ENCODE measurements at regions not wholly inside any gene's neighbourhood (a gene's known extent, or its start where the extent isn't known, plus 50 kb on each side); places are given as distances from the start of the nearest gene placed in this dataset.
"Not testable (repeated sequence)": the region's sequence is repeated elsewhere in the genome, so short reads cannot be mapped to it uniquely, and the experiment has no call there.

- H3K36me3 ChIP-seq: no peaks in the 10 kb centered on the region
- TF ChIP-seq POLR2A (IDR thresholded peaks at IDR 0.05) (no peak), POLR2AphosphoS5 (IDR thresholded peaks at IDR 0.05) (no peak), CTCF (IDR thresholded peaks at IDR 0.05) (no peak)
- H3K27me3 ChIP-seq (replicated peaks; ENCODE audit: insufficient read depth): no peaks in the 10 kb centered on the region
- no peak overlapping the region for H3K27ac ChIP-seq
- no peak overlapping the region for H3K4me3 ChIP-seq
- intact Hi-C loops (cut with DNase I): no loop called here
- H3K4me1 ChIP-seq (replicated peaks): no peaks in the 10 kb centered on the region
- 94% methylated on average over 4 of the region's 4 CpGs for WGBS
- no peaks in the 10 kb centered on the region for H3K9me3 ChIP-seq
- DNase-seq (ENCODE audit: low spot score): no peak
Observed at GRCh38 chr21:16218682-16219343, 489.0 kb downstream of the USP25 start.

- H3K4me1 ChIP-seq (replicated peaks); DNase-seq (ENCODE audit: low spot score); H3K9me3 ChIP-seq; H3K27me3 ChIP-seq (replicated peaks; ENCODE audit: insufficient read depth); H3K27ac ChIP-seq; H3K36me3 ChIP-seq; intact Hi-C loops (cut with DNase I); H3K4me3 ChIP-seq: not testable (repeated sequence)
- 83% methylated on average over 3 of the region's 3 CpGs for WGBS
Observed at GRCh38 chr21:16224756-16225155, 495.0 kb downstream of the USP25 start.

- no peaks in the 10 kb centered on the region for H3K4me1 ChIP-seq (replicated peaks)
- WGBS: 82% methylated on average over 11 of the region's 11 CpGs
- H3K27me3 ChIP-seq (replicated peaks; ENCODE audit: insufficient read depth): no peaks in the 10 kb centered on the region
- no peak overlapping the region for H3K4me3 ChIP-seq
- DNase-seq (ENCODE audit: low spot score): no peak
- H3K9me3 ChIP-seq: no peaks in the 10 kb centered on the region
- no peak overlapping the region for H3K27ac ChIP-seq
- intact Hi-C loops (cut with DNase I): no loop called here
- TF ChIP-seq POLR2AphosphoS5 (IDR thresholded peaks at IDR 0.05): no peak
- TF ChIP-seq POLR2A (IDR thresholded peaks at IDR 0.05): no peak
- no peak for TF ChIP-seq CTCF (IDR thresholded peaks at IDR 0.05)
- no peaks in the 10 kb centered on the region for H3K36me3 ChIP-seq
Observed at GRCh38 chr21:16239659-16240265, 510.0 kb downstream of the USP25 start.

GRCh38 chr21:16241016-16241415, 511.2 kb downstream of the USP25 start:
- Histone ChIP-seq H3K9me3 (no peaks in the 10 kb centered on the region), H3K27ac (no peak overlapping the region), H3K4me1 (replicated peaks) (no peaks in the 10 kb centered on the region), H3K27me3 (replicated peaks; ENCODE audit: insufficient read depth) (no peaks in the 10 kb centered on the region), H3K36me3 (no peaks in the 10 kb centered on the region), H3K4me3 (no peak overlapping the region)
- no peak for TF ChIP-seq CTCF (IDR thresholded peaks at IDR 0.05)
- no peak for TF ChIP-seq POLR2A (IDR thresholded peaks at IDR 0.05)
- TF ChIP-seq POLR2AphosphoS5 (IDR thresholded peaks at IDR 0.05): no peak
- 56% methylated on average over 2 of the region's 2 CpGs for WGBS
- no peak for DNase-seq (ENCODE audit: low spot score)
- intact Hi-C loops (cut with DNase I): no loop called here

GRCh38 chr21:16241479-16241963, 511.7 kb downstream of the USP25 start:
- Histone ChIP-seq H3K27me3 (replicated peaks; ENCODE audit: insufficient read depth) (no peaks in the 10 kb centered on the region), H3K4me3 (no peak overlapping the region), H3K27ac (no peak overlapping the region), H3K4me1 (replicated peaks) (no peaks in the 10 kb centered on the region), H3K36me3 (no peaks in the 10 kb centered on the region), H3K9me3 (no peaks in the 10 kb centered on the region)
- intact Hi-C loops (cut with DNase I): no loop called here
- 61% methylated on average over 6 of the region's 6 CpGs for WGBS
- DNase-seq (ENCODE audit: low spot score): no peak
- TF ChIP-seq CTCF (IDR thresholded peaks at IDR 0.05): no peak
- no peak for TF ChIP-seq POLR2A (IDR thresholded peaks at IDR 0.05)
- no peak for TF ChIP-seq POLR2AphosphoS5 (IDR thresholded peaks at IDR 0.05)

Measured in prostate gland (tissue), 2 donors.